ENCODE measurements at regions not wholly inside any gene's neighbourhood (a gene's known extent, or its start where the extent isn't known, plus 50 kb on each side); places are given as distances from the start of the nearest gene placed in this dataset.

DNA sequence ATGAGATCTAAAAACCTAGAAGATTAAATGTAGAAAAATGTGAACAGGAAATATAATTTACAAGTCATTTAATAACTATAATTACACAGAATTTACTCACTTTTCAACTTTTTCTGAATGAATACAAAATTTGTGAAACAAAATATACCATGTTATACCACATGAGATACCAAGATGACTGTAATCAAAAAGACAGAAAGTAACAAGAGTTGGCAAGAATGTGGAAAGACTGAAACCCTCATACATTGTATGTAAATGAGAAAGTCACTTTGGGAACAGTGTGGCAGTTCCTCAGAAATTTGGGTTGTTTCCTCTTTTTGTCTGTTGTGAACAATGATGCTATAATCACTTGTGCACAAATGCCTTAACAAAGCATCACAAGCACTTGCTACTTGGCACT lies 145.4 kb upstream of the ZNF804A start:
- Histone ChIP-seq H3K27ac (ENCODE audit: insufficient read depth, low read depth, low read length) (no peak overlapping the region), H3K36me3 (ENCODE audit: control insufficient read depth in 2 of 2, extremely low read depth in 1 of 2, insufficient read depth in 2 of 2, low read length in 2 of 2) (no peaks in the 10 kb centered on the region), H4K20me1 (replicated peaks; ENCODE audit: control insufficient read depth, extremely low read depth, insufficient read depth, low read length) (no peaks in the 10 kb centered on the region), H3K9ac (replicated peaks; ENCODE audit: extremely low read depth, insufficient read depth, low read length) (no peak overlapping the region), H2AFZ (ENCODE audit: low read depth, low read length) (no peak overlapping the region), H3K4me1 (ENCODE audit: control insufficient read depth, extremely low read depth, insufficient read depth, low read length) (no peaks in the 10 kb centered on the region), H3K79me2 (ENCODE audit: control insufficient read depth, insufficient read depth, low read length) (no peaks in the 10 kb centered on the region), H3K4me3 (replicated peaks in 1 of 3; ENCODE audit: insufficient read depth in 1 of 3, low read depth in 1 of 3, low read length in 3 of 3) (no peak overlapping the region), H3K4me2 (ENCODE audit: insufficient read depth, low read length) (no peak overlapping the region), H3K9me3 (replicated peaks; ENCODE audit: control insufficient read depth, insufficient read depth, low read length) (no peaks in the 10 kb centered on the region), H3K27me3 (ENCODE audit: control insufficient read depth in 2 of 2, insufficient read depth in 2 of 2, low read length in 2 of 2) (no peaks in the 10 kb centered on the region), H3K9me1 (replicated peaks; ENCODE audit: control insufficient read depth, extremely low read depth, insufficient read depth, low read length) (no peaks in the 10 kb centered on the region)
- DNase-seq (ENCODE audit: low read depth, low spot score) (no peak), FAIRE-seq (no peak)
- POLR2A ChIA-PET: no interaction called here
- no peak for TF ChIP-seq EZH2 (IDR thresholded peaks at IDR 0.05; ENCODE audit: borderline replicate concordance, low read depth, low read length, severe bottlenecking)
- TF ChIP-seq, protein P1, sequence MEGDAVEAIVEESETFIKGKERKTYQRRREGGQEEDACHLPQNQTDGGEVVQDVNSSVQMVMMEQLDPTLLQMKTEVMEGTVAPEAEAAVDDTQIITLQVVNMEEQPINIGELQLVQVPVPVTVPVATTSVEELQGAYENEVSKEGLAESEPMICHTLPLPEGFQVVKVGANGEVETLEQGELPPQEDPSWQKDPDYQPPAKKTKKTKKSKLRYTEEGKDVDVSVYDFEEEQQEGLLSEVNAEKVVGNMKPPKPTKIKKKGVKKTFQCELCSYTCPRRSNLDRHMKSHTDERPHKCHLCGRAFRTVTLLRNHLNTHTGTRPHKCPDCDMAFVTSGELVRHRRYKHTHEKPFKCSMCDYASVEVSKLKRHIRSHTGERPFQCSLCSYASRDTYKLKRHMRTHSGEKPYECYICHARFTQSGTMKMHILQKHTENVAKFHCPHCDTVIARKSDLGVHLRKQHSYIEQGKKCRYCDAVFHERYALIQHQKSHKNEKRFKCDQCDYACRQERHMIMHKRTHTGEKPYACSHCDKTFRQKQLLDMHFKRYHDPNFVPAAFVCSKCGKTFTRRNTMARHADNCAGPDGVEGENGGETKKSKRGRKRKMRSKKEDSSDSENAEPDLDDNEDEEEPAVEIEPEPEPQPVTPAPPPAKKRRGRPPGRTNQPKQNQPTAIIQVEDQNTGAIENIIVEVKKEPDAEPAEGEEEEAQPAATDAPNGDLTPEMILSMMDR (IDR thresholded peaks at IDR 0.05; ENCODE audit: extremely low read depth in 1 of 2, insufficient read depth in 1 of 2, low read depth in 1 of 2, low read length in 2 of 2): no peak
- TF ChIP-seq MYC (IDR thresholded peaks at IDR 0.05; ENCODE audit: low read depth, low read length): no peak
- no peak for TF ChIP-seq JUN (IDR thresholded peaks at IDR 0.05; ENCODE audit: borderline replicate concordance, insufficient read depth, insufficient read length, low read depth)
- no peak for TF ChIP-seq GATA2 (IDR thresholded peaks at IDR 0.05; ENCODE audit: insufficient read depth, insufficient read length, low read depth, low read length)
- no peak for TF ChIP-seq FOS (IDR thresholded peaks at IDR 0.05; ENCODE audit: borderline replicate concordance, insufficient read depth, low read length)
- TF ChIP-seq, protein P2, sequence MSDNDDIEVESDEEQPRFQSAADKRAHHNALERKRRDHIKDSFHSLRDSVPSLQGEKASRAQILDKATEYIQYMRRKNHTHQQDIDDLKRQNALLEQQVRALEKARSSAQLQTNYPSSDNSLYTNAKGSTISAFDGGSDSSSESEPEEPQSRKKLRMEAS (IDR thresholded peaks at IDR 0.05; ENCODE audit: insufficient read depth, insufficient read length): no peak
- TF ChIP-seq POLR2AphosphoS5 (IDR thresholded peaks at IDR 0.05; ENCODE audit: insufficient read depth, low read depth, low read length): no peak
- no peak for TF ChIP-seq POLR2A (IDR thresholded peaks at IDR 0.05; ENCODE audit: low read depth, low read length)
- dilution Hi-C loops (cut with MboI; ENCODE audit: extremely low pct_ligation_motif_present, low sequenced_read_pairs): no loop called here
- CTCF ChIA-PET: no interaction called here
- BruUV-seq (replicated peaks): no TSS peak
- intact Hi-C loops (cut with micrococcal nuclease): no loop called here

Measured in endothelial cell of umbilical vein (primary cell).